Heart left ventricle (tissue), 16 donors: ENCODE measurements at regions not wholly inside any gene's neighbourhood (a gene's known extent, or its start where the extent isn't known, plus 50 kb on each side); places are given as distances from the start of the nearest gene placed in this dataset.

Experiments used
- ATAC-seq, 4 donors: fragments of 200-7000 bp; cut with Tn5 transposase; one replicate each; pipeline ENCODE4 v1.9.1; 2020 to 2022; ENCODE audit warnings: moderate library complexity in 4 of 4, mild to moderate bottlenecking in 3 of 4, moderate number of reproducible peaks in 1 of 4
- DNase-seq, 5 donors: peaks; one replicate each; pipeline ENCODE4 v3.0.0-alpha.2; 2020
- H3K27ac ChIP-seq, 12 donors: fragments of 200-600 bp; sonication (generic) in 4 of 12; one replicate each; pipeline versions ENCODE4 v1.5.0 to v1.8.0; 2016 to 2022; ENCODE audit warnings: mild to moderate bottlenecking in 2 of 12
- H3K27me3 ChIP-seq, 9 donors: fragments of 200-600 bp; sonication (generic) in 2 of 9; one replicate each; pipeline versions ENCODE4 v1.5.1 to v1.8.0; 2016 to 2022; ENCODE audit warnings: mild to moderate bottlenecking in 3 of 9
- H3K36me3 ChIP-seq, 9 donors: fragments of 200-600 bp; sonication (generic) in 2 of 9; one replicate each; pipeline versions ENCODE4 v1.5.0 to v1.8.0; 2018 to 2022; ENCODE audit warnings: mild to moderate bottlenecking in 2 of 9
- H3K4me1 ChIP-seq, 12 donors: fragments of 200-600 bp; sonication (generic) in 4 of 12; one replicate each; pipeline versions ENCODE4 v1.5.0 to v1.8.0; 2016 to 2022; ENCODE audit warnings: mild to moderate bottlenecking in 3 of 12
- H3K4me3 ChIP-seq, 12 donors: fragments of 200-600 bp; sonication (generic) in 4 of 12; one replicate each; pipeline versions ENCODE4 v1.5.0 to v1.8.0; 2017 to 2022; ENCODE audit warnings: mild to moderate bottlenecking in 9 of 12, moderate library complexity in 4 of 12
- H3K9me3 ChIP-seq, 12 donors: fragments of 200-600 bp; sonication (generic) in 4 of 12; one replicate each; pipeline versions ENCODE4 v1.5.0 to v1.8.0; 2016 to 2022; ENCODE audit warnings: mild to moderate bottlenecking in 1 of 12
- POLR2A ChIP-seq, 2 donors: fragments of 450-650 bp; IDR thresholded peaks; one replicate each; pipeline ENCODE4 v1.6.1; 2017; ENCODE audit warnings: antibody characterized with exemption in 2 of 2, mild to moderate bottlenecking in 2 of 2, moderate library complexity in 2 of 2
- WGBS, 4 donors: extraction: QIAGEN DNeasy Blood & Tissue Kit in 2 of 4; methylation state at CpG; one replicate each; pipeline versions ENCODE4 v1.1.5 to v1.1.7; 2013 to 2018; 5-methylcytosine and 5-hydroxymethylcytosine counted together
- intact Hi-C, 10 donors: fragments of 100-400 bp; cut with DNase I; formaldehyde crosslinking; loops; one replicate each; pipeline versions ENCODE4 v1.11.1 to v1.14.2; 2022
- TF ChIP-seq, protein P1 (sequence below), 12 donors: fragments of 200-600 bp; sonication (generic) in 4 of 12; IDR thresholded peaks; one replicate each; pipeline versions ENCODE4 v1.5.0 to v1.8.0; 2018 to 2022; ENCODE audit warnings: antibody characterized with exemption in 12 of 12, mild to moderate bottlenecking in 5 of 12
- donor health status: ischemic (EF 13 %, LVEDD 7.1; RV severe dilation, severe dysfunction).
- donor health status: healthy with polysubstance abuse.
- donor health status: DM: no; HTN: yes; CAD: no.
- donor health status: DM: no; HTN: no; CAD: no.
- donor health status: ischemic (EF 25% LVEDD 6.9; RV normal size, moderate dysfunction).
- donor health status: ischemic (EF 25% LVEDD 5.7; RV mildly dilated, moderate dysfunction).
- donor health status: healthy.
- donor health status: DM: yes; HTN: yes; CAD: no.
- donor health status: ischemic (EF 35%, LVEDD 5.7; RV mildly dilated, moderate dysfunction).
- donor health status: nonischemic (EF 11% LVEDD 7.7; RV severe dilation, severe dysfunction).
- donor health status: DM: yes; HTN: yes; CAD: no.
- donor health status: PGD.
- donor health status: ischemic (EF 29% LVEDD 5.4; RV normal size, mild dysfunction).
- donor health status: nonischemic (EF 23%, LVEDD 6.1; RV moderate dilation, normal function).

- H3K27ac ChIP-seq: no peak overlapping the region
- TF ChIP-seq, protein P1, sequence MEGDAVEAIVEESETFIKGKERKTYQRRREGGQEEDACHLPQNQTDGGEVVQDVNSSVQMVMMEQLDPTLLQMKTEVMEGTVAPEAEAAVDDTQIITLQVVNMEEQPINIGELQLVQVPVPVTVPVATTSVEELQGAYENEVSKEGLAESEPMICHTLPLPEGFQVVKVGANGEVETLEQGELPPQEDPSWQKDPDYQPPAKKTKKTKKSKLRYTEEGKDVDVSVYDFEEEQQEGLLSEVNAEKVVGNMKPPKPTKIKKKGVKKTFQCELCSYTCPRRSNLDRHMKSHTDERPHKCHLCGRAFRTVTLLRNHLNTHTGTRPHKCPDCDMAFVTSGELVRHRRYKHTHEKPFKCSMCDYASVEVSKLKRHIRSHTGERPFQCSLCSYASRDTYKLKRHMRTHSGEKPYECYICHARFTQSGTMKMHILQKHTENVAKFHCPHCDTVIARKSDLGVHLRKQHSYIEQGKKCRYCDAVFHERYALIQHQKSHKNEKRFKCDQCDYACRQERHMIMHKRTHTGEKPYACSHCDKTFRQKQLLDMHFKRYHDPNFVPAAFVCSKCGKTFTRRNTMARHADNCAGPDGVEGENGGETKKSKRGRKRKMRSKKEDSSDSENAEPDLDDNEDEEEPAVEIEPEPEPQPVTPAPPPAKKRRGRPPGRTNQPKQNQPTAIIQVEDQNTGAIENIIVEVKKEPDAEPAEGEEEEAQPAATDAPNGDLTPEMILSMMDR (IDR thresholded peaks at IDR 0.05): no peak
- TF ChIP-seq POLR2A (IDR thresholded peaks at IDR 0.05): no peak
- no peak overlapping the region for H3K4me3 ChIP-seq
- H3K27me3 ChIP-seq: no peaks in the 10 kb centered on the region
- 72 to 81% (median 76%) methylated on average over 10 of the region's 10 CpGs for WGBS, 4 donors
- no peaks in the 10 kb centered on the region for H3K4me1 ChIP-seq
- intact Hi-C loops: no loop called here
- DNase-seq: no peak
- no peaks in the 10 kb centered on the region for H3K36me3 ChIP-seq
- peak in 3 of 4 donors; percentile 41 to 61 (median 60) for ATAC-seq
- H3K9me3 ChIP-seq: peaks cover 0 to 20% (median 6%) of the 10 kb centered on the region in 12 donors
Observed at GRCh38 chr12:105538880-105539279, 208.4 kb downstream of the C12orf75 start.

- no peak for TF ChIP-seq POLR2A (IDR thresholded peaks at IDR 0.05)
- TF ChIP-seq, protein P1 (IDR thresholded peaks at IDR 0.05): no peak
- DNase-seq (no peak), ATAC-seq (no peak)
- H3K4me3 ChIP-seq: no peak overlapping the region
- intact Hi-C loops: no loop called here
- peaks cover 0 to 15% (median 3%) of the 10 kb centered on the region in 12 donors for H3K9me3 ChIP-seq
- no peaks in the 10 kb centered on the region for H3K27me3 ChIP-seq
- H3K27ac ChIP-seq: no peak overlapping the region
- no peaks in the 10 kb centered on the region for H3K36me3 ChIP-seq
- WGBS, 4 donors: 69 to 90% (median 74%) methylated on average over 3 of the region's 3 CpGs
- H3K4me1 ChIP-seq: no peaks in the 10 kb centered on the region
Observed at GRCh38 chr12:105539735-105540134, 209.2 kb downstream of the C12orf75 start.

GRCh38 chr12:105547786-105548185 is 217.3 kb downstream of the C12orf75 start:
- intact Hi-C loops: no loop called here
- TF ChIP-seq, protein P1 (IDR thresholded peaks at IDR 0.05): no peak
- TF ChIP-seq POLR2A (IDR thresholded peaks at IDR 0.05): no peak
- ATAC-seq (no peak), DNase-seq (no peak)
- peaks cover 0 to 8% (median 0%) of the 10 kb centered on the region in 12 donors for H3K9me3 ChIP-seq
- H3K4me3 ChIP-seq: no peak overlapping the region
- no peak overlapping the region for H3K27ac ChIP-seq
- no peaks in the 10 kb centered on the region for H3K4me1 ChIP-seq
- no peaks in the 10 kb centered on the region for H3K27me3 ChIP-seq
- WGBS, 4 donors: 88 to 95% (median 91%) methylated on average over 3 of the region's 3 CpGs
- H3K36me3 ChIP-seq: no peaks in the 10 kb centered on the region

DNA sequence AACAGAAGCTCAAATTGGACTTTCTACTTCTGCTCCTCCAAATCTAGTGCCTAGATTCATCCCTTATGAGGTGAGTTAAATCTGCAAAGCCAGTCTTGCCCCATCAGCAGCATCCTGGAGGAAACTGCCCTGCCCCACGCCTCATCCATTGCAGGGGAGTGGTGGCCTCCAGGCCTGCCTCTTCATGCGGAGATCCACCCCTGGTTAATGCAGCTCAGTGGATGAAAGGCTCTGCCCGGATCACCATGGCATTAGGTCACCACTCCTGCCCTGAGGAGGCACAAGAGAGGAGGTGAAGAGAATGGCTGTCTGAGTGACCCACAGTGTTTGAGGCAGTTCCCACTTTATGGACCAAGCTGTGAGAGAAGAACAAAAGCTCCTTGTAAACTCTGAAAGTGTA is 218.1 kb downstream of the C12orf75 start:
- no peak overlapping the region for H3K27ac ChIP-seq
- H3K4me1 ChIP-seq: peaks cover 0 to under 1% (median 0%) of the 10 kb centered on the region in 12 donors
- no peak for TF ChIP-seq POLR2A (IDR thresholded peaks at IDR 0.05)
- TF ChIP-seq, protein P1 (IDR thresholded peaks at IDR 0.05): no peak
- intact Hi-C loops: no loop called here
- H3K9me3 ChIP-seq: peaks cover 0 to 4% (median 0%) of the 10 kb centered on the region in 12 donors
- no peaks in the 10 kb centered on the region for H3K27me3 ChIP-seq
- 95 to 100% (median 96%) methylated on average over 3 of the region's 3 CpGs for WGBS, 4 donors
- H3K4me3 ChIP-seq: no peak overlapping the region
- no peaks in the 10 kb centered on the region for H3K36me3 ChIP-seq
- no peak for ATAC-seq
- DNase-seq: no peak
